ENCODE measurements at regions not wholly inside any gene's neighbourhood (a gene's known extent, or its start where the extent isn't known, plus 50 kb on each side); places are given as distances from the start of the nearest gene placed in this dataset.

DNA sequence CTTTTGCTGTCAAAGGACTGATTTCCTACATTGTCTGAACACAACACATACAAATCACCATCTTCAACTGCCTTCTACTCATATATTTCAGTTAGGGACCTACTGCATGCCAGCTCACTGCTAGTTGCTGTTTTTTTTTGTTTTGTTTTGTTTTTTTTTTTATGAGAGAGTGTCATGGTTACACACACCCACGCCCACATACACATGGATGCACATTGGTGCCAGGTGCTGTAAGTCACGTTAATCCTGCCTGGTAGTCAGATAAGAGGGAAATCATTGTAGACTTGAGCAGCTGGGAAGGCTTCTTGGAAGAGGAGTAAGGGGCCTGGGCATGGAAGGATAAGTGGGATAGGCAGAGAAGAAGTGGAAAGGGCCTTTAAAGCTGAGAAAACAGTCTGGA lies 209.9 kb downstream of the TDRD15 start:
- TF ChIP-seq EZH2 (IDR thresholded peaks at IDR 0.05) (no peak), POLR2AphosphoS5 (IDR thresholded peaks at IDR 0.05; ENCODE audit: low read depth, low read length) (no peak), TCF7L2 (IDR thresholded peaks at IDR 0.05; ENCODE audit: borderline replicate concordance, extremely low read depth, insufficient read depth, insufficient read length) (no peak), POLR2A (IDR thresholded peaks at IDR 0.05; ENCODE audit: borderline replicate concordance, extremely low read depth, insufficient read depth, insufficient read length) (no peak), ZNF274 (IDR thresholded peaks at IDR 0.05; ENCODE audit: low read depth, low read length) (no peak)
- TF ChIP-seq, protein P1, sequence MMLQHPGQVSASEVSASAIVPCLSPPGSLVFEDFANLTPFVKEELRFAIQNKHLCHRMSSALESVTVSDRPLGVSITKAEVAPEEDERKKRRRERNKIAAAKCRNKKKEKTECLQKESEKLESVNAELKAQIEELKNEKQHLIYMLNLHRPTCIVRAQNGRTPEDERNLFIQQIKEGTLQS (IDR thresholded peaks at IDR 0.05): no peak
